CD4-positive, alpha-beta T cell treated with Interferon alpha-2 for 1 hour (primary cell): ENCODE measurements at regions not wholly inside any gene's neighbourhood (a gene's known extent, or its start where the extent isn't known, plus 50 kb on each side); places are given as distances from the start of the nearest gene placed in this dataset.
A peak's percentile ranks its signal among the peaks of the same experiment; 100 is the strongest.

Experiments used
- DNase-seq, 2 donors: peaks; one replicate each; pipeline ENCODE4 v3.0.0-alpha.2; 2020 to 2022

DNA sequence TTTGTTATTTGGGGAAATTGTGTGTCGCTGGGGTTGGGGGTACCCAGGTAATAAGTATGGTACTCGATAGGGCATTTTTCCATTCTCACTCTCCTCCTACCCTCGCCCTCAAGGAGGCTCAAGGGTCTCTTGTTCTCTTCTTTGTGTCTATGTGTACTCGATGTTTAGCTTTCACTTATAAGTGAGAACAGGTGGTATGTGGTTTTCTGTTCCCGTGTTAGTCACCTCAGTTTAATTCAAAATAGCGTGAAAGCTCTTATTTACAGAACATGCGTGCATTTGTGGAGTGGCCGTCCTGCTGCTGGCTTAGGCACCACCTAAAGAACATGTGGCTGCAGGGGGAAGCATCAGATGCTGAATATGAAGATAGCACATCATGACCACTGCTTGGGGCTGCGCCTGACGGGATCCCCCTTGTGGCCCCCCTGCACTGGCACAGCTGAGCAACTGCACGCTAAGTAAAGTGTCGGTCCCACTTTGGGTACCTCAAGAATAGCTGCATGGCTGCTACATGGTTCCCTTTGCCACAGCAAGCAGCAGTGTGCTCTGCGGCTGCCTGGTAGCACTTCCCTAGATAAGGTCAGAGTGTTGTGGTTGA is 569.0 kb downstream of the DCDC2C start:
- DNase-seq = no peak

DNA sequence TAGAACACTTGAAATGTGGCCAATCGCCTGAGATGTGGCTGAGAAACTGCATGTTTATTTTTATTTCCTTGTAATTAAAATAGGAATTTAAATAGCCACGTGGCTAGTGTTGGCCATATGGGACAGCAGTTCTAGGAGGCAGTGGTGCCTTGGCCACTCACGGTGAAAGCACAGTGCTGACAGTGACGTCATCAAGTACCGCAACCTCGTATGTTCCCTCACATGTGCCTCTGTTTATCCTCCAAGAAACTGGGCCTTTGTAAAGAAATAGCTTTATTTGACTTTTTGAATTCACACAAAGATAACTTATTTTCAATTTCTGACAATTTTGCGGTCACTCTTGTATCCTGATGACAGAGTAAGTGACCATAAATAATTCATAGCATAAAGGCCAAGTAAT is 575.0 kb downstream of the DCDC2C start:
- DNase-seq = no peak

DNA sequence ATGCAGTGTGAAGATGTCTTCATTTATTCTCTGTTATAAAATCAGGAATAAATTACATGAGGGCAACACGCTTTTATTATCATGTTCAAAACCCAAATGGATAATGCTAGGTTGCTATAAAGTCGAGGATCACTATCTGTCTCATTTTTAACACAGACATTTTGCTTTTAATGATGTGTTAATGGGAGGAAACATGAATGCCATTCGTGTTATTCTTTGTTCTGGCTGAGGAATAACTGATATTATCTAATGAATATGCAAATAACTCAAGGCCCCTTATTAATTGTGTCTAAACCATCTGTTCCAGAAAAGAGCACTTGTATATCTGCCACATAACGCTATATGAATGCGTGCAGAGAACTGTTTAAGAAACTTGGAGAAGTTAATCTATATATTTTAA is 576.1 kb downstream of the DCDC2C start:
- no peak for DNase-seq

DNA sequence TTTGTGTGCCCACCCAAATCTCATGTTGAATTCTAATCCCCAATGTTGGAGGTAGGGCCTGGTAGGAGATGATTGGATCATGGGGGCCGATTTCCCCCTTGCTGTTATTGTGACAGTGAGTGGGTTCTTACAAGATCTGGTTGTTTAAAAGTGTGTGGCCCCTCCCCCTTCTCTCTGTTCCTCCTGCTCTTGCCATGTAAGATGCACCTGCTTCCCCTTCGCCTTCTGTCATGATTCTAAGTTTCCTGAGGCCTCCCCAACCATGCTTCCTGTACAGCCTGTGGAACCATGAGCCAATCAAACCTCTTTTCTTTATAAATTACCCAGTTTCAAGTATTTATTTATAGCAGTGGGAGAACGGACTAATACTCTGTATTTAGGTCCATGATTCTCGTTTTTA is 588.1 kb downstream of the DCDC2C start:
- no peak for DNase-seq

DNA sequence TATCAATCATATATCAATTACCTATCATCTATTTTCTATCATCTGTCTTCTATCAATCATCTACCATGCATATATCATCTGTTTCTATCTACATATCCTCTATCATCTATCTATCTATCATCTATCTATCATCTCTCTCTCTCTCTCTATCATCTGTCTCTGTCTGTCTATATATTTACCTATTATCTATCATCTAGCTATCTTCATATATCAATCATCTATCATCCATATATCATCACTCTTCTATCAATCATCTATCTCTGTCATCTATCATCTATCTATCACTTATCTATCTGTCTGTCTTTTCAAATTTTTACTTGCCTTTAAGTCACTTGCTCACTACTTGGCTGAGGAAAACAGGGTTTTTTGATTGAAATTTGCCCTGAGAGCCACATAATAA is 592.3 kb downstream of the DCDC2C start:
- DNase-seq = no peak

DNA sequence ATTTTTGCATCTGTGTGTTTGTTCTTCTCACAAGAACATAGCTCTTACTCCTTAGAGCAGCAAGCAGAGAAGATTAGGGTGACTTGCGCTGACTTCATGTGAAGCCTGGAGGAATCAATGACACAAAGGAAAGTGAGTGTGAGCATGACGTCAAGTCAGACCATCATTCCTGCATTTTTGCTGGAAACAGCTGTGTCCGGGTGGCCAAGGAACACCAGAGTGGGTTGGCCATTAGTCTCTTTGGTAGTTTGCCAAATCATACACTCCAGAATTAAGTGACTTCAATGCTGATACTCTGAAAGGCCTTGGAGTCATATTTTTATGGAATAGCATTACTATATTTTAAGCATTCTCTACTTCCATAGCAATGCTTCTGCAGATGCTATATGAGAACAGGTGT is 597.2 kb downstream of the DCDC2C start:
- DNase-seq = no peak

DNA sequence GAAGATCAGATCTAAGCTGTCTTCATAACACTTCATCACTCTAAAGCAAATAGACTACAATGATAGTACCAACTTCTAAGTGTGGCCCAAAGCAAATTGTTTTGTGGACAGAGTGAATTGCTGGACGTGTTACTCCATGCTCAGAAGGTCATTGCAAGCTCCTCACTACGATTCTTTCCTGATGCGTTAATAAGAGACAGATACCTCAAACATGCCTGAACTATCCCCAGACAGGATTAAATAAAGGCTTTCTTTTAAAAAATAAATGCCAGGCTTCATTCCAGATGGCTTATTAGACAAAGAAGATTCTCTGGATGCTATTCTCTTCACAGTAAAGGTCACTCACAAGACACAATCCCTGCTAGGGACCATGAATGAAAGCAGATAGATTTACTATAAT is 621.2 kb downstream of the DCDC2C start:
- DNase-seq = no peak

DNA sequence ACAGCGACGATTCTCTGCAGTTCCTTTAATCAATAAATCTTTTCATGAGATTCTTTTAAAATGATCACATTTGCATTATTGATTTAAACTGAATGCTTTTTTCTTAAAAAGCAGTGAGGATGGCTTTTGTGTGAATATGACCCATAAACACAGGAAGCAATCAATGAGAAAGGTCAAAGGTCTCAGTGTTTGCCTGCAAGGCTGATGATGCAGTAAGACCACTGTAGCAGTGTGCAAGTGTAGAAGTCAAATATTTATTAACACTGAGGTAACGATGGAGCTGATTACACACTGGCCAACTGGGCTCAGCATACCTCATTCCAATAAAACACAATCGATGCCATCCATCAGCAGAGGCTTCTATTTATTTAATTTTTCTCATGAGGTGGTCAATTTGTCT is 633.5 kb downstream of the DCDC2C start:
- no peak for DNase-seq

DNA sequence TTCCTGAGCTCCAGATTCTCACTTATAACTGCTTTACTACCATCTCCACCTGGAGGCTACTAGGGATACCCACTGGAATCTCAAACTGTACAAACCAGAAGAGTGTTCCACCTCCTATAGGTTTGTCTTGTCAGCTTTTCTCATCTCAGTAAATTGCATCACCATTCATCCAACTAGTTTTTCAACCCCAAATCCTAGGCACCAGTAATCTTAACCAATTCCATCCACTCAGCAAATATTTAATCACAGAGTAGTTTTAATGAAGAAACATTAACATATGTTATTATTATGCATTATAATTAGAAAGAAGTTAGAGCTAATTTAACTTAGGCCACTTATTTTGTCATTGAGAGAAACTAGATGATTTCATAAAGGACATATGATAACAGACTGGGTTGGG is 635.0 kb downstream of the DCDC2C start:
- no peak for DNase-seq

DNA sequence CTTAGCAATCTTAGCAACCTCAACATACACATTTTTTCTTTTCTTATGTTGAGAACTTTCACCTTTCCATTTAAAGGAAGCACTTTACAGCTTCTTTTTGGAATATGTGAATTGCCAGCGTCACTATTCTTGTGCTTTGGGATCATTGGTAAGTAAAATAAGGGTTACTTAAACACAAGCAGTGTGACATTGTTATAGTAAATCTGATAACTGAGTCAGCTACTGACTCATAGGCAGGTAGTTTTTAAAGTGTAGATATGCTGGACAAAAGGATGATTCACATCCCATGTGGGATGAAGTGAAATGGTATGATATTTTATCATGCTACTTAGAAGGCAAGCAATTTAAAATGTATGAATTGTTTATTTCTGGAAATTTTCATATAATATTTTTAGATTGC is 637.2 kb downstream of the DCDC2C start:
- no peak for DNase-seq

DNA sequence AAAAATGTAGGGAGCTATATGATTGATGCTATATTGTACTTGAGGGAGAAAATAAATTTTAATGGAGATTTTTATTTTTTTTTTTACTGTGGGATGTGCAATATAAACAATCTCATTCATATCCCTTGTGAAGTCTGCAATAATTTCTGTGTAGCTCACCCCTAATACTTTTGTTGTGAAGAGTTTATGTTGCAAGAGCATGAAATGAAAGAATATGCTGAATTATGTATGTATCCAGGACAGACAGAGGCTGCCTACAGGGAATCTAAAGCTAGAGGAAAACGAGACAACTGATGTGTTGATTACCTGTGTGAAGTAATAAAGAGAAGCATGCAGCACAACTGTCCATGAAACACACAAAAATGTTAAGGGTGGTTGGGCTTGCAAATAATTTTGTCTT is 643.3 kb downstream of the DCDC2C start:
- no peak for DNase-seq

DNA sequence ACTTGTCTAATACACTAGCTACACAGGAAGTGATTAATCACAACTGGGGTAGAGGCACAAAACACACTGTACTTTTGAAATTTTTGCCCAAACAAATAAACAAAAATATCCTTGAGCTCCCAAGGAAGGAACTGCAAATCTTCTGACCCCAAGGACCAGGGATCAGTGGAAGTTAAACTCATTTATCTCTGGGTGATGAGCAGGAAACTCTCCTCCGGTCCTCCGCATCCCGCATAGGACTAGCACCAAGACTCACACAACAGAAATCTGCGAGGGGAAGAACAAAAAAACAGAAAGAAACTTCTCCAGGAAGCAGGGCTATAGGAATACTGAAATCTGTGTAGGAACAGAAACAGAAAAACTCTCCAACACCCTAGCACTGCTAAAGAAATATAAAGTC is 650.3 kb downstream of the DCDC2C start:
- DNase-seq = no peak

DNA sequence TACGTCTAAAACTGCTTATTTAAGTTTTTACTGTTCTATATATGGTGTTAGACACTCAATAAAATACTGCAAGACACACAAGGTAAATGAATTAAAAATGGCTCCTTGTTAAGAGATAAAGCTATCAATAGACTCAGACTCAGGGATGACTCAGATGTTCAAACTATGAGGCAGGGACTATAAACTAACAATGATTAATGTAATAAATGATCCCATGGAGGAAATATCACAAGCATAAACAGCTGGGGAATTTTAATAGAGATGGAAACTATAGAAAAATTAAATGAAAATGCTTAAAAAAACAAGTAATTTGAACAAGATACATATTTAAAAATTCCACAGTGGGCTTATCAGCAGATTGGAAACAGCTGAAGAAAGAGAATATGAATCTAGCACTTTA is 650.8 kb downstream of the DCDC2C start:
- no peak for DNase-seq

DNA sequence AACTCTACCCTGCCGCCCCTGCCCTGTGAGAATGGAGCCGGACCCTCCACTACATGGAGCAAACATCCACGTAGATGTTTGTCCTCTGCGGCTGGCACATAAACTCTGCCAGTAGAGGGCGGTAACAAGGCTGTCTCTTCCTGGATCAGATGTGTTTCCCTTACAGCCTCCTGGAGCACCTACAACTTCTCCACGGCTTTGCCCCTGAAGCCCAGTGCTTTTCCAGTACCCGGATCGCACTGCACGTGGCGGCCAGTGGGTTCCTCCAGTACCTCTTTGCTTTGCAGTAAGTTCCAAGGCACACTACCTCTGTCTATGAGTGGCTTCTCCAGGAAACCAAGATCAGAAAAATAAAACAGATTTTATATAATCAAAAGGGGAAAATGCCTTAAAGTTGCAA is 651.3 kb downstream of the DCDC2C start:
- peak in 1 of 2 donors; percentile 0 for DNase-seq

DNA sequence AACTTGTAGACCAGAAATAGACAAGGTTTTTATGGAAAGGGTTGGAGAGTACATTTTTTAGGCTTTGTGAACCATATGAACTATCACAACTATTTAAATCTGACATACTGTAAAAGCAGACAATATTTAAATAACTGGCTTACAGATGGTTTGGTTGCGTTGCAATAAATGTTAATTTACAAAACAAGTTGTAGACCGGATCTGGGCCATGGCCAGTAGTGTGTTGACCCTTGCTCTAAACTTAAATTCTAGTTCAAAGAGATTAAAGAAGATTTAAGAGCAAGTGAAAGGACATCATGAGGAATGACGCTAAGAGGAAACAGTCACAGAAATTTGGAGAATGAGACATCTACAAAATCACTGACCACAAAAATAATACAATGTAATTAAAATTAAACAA is 652.7 kb downstream of the DCDC2C start:
- DNase-seq = no peak

DNA sequence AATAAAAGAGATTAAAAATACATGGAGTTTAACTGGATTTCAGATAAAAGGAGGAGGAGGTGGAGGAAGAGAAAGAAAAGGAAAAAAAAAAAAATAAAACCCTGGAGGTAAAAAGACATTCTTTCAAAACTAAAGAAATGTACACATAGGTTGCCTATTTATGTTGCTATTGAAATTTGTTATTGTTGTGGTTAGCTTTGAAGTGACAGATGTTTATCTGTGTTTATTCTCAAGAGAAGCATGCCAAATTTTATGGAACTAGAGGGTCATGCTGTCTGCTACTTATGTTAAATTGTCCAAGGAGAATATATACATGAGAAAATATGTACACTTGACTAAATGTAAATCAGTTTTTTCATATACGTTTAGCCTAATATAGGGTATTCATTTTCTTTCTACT is 653.2 kb downstream of the DCDC2C start:
- no peak for DNase-seq

DNA sequence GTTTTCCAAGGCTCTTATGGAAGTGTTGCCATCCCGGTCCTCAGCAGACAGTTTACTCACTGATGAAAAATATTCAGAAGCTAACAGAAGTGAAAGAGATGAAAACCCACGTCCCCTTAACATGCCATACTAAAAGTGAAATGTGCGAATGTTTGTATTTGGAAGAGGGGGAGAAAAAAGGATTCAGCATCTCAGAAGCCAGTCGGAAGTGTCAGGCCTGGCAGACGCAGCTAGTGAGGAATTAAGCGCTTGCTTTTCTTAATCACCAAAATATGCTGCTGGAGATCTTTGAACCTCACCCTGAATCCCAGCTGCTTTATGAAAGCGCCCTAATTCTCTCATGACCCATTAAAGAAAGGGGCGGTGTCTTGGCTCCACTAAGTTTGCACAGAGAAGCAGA is 653.7 kb downstream of the DCDC2C start:
- DNase-seq = no peak

DNA sequence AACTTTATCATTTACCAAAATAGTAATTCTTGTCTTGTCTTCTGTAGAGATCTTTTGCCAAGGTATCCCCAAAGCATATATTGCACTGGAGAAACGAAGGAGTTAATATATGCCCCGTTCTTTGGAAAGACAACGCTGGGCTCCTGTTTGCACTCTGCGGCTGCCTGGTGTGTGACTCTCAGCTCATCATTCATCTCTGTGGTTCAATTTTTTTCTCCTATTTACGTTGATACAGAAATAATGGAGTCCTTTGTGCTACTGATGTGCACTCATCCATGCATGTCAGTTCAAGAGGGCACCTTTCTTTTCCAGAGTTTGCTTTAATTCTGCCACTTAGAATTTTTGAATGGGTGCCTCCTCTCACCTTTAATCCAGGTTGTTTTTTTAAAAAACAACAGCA is 655.5 kb downstream of the DCDC2C start:
- DNase-seq = no peak

DNA sequence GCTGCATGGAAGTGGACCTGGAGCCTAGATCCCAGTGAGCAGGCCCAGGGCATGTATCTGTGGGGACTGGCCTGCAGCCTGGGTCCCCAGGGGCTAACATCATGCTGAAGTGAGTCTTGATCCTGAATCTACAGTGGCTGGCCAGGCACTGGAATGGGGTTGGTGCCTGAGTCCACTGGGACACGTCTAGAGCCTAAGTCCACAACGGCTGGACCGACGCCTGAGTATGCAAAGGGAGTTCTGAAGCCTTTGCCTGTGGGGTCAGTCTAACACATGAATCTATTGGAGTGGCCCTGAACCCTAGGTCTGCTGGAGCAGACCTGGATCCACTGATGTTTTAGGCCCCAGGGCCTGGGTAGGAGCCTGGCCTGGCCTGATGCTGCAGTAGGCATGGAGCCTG is 665.5 kb downstream of the DCDC2C start:
- DNase-seq = no peak

DNA sequence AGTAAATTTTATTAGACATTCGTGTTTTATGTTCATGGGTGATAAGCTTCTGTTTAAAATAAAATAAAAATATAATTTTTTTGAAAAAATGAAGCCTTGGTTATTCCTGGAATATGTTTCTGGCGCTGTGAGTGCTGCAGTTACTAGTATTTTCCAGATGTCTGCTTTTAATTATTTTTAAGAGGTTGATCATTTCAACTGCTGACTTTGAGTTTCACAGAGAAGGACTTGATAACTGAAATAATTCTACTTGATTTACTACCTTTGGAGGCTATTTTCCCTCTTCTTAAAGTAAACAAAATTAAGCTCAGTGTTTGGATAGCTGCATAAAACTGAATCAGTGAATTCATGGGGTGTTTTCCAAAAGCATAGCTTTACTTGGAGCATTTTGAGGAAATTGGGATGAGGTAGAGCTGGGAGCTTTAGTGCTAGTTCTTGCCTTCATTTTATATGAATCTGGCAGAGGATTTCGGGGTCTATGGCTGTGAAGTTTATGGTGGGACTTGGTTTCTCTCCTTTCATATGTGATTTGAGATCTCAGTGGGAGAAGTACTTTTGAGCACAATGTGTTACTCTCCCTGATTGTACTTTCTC is 666.5 kb downstream of the DCDC2C start:
- DNase-seq = no peak

DNA sequence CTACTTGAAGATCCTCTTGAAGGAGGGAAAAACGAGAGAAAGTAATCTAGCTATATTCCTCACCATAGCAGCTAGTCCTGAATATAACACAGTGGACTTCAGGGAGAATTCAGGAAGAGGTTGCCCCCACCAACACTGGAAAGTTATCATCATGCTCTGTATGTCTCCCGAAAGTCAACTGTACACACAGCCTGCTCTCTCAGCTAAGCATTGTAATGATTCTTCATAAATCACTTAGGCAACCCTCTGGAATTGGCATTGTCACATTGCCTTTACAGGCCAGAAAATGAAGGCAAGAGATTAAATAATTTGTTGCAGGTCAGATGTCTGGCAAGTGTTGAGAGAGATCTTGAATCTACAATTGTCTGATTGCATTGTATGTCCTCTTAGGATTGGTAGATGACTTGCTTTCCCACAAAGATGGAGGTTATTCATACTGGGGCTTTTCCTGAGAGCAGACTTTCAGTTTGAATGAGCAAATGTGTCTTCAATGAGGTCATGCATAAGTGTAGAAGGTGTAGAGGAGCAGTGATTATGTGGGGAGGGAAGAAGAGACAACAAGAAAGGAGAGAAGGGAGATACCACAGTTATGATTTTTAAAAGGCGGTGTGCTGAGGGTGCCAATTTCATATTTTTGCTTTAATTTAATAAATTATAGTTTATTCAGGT is 667.2 kb downstream of the DCDC2C start:
- DNase-seq = no peak

DNA sequence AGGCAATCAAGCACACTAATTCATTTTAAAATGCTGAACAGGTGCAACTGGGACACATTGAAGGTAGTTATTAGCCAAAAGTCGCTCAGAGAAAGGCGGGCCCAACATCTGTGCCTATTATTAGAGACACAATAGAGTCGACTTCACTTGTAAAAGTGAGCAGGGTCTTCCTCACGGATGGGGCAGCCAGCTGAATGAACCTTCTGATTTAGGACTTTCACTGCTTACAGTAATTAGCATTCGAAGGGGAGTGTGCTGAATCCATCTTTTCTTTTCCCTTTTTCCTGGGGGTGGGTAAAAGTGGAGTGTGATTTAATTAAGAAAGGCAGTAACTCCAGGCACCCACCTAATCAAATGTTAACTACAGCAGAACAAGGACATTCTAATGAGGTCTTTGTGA is 677.7 kb downstream of the DCDC2C start:
- DNase-seq = no peak

DNA sequence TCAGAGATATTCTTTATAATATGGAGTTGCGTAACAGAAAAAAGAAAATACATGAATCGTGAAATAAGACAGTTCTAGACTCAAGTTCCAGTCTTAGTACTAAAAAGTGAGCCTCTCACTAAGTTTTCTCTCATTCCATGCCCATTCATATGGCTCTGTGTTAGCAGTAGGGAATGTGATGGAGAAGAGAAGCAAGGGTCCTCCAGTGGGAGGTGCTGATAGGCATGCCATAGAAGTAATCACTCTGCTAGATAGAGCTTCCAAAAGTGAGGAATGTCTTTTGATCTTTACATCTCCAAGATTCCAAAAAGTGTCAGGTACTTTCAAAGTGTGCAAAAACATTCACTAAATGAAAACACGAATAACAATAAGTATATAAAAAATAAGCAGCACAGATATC is 678.4 kb downstream of the DCDC2C start:
- no peak for DNase-seq

DNA sequence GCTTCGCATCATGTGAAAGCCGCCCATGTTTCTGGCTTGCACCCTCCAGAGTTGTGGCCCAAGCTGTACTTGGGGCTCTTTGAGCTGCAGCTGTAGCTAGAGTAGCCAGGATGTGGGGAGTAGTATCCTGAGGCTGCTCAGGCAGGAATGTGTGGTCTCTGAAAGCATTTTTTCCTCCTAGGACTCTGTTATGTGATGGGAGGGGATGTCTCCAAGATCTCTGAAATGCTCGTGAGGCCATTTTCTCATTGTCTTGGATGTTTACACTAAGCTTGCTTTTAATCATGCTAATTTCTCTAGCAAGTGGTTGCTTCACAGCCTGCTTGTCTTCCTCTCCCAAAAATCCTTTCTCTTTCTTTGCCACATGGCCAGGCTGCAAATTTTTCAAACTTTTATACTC is 687.6 kb downstream of the DCDC2C start:
- no peak for DNase-seq

DNA sequence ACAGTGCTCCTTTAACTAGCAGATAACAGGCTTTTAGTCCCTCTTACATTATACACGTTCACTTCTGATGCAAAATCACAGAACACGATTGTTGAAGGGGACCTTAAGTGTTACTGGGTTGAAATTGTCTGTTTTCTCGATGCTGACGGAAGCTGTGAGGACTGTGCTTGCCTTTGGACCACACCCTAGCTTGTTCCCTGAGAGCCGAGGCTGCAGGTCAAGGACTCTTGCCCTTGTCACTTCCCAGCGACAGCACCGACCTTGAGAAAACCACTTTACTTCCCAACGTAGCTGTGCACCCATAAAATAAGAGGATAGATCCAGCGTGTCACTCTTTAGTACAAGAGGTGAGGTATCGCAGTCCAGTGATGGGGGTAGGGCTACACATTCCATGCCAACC is 701.0 kb downstream of the DCDC2C start:
- DNase-seq = no peak
